Heart left ventricle (tissue), 13 donors: ENCODE measurements at regions not wholly inside any gene's neighbourhood (a gene's known extent, or its start where the extent isn't known, plus 50 kb on each side); places are given as distances from the start of the nearest gene placed in this dataset.

ENCODE experiments used
- POLR2A ChIP-seq, 2 donors: fragments of 450-650 bp; IDR thresholded peaks; one replicate each; pipeline ENCODE4 v1.6.1; 2017; ENCODE audit warnings: antibody characterized with exemption in 2 of 2, mild to moderate bottlenecking in 2 of 2, moderate library complexity in 2 of 2
- TF ChIP-seq, protein P1 (sequence below), 12 donors: fragments of 200-600 bp; sonication (generic) in 4 of 12; IDR thresholded peaks; one replicate each; pipeline versions ENCODE4 v1.5.0 to v1.8.0; 2018 to 2022; ENCODE audit warnings: antibody characterized with exemption in 12 of 12, mild to moderate bottlenecking in 5 of 12
- donor health status: ischemic (EF 13 %, LVEDD 7.1; RV severe dilation, severe dysfunction).
- donor health status: DM: no; HTN: yes; CAD: no.
- donor health status: DM: no; HTN: no; CAD: no.
- donor health status: ischemic (EF 25% LVEDD 6.9; RV normal size, moderate dysfunction).
- donor health status: ischemic (EF 25% LVEDD 5.7; RV mildly dilated, moderate dysfunction).
- donor health status: ischemic (EF 35%, LVEDD 5.7; RV mildly dilated, moderate dysfunction).
- donor health status: nonischemic (EF 11% LVEDD 7.7; RV severe dilation, severe dysfunction).
- donor health status: DM: yes; HTN: yes; CAD: no.
- donor health status: PGD.
- donor health status: ischemic (EF 29% LVEDD 5.4; RV normal size, mild dysfunction).
- donor health status: nonischemic (EF 23%, LVEDD 6.1; RV moderate dilation, normal function).

DNA sequence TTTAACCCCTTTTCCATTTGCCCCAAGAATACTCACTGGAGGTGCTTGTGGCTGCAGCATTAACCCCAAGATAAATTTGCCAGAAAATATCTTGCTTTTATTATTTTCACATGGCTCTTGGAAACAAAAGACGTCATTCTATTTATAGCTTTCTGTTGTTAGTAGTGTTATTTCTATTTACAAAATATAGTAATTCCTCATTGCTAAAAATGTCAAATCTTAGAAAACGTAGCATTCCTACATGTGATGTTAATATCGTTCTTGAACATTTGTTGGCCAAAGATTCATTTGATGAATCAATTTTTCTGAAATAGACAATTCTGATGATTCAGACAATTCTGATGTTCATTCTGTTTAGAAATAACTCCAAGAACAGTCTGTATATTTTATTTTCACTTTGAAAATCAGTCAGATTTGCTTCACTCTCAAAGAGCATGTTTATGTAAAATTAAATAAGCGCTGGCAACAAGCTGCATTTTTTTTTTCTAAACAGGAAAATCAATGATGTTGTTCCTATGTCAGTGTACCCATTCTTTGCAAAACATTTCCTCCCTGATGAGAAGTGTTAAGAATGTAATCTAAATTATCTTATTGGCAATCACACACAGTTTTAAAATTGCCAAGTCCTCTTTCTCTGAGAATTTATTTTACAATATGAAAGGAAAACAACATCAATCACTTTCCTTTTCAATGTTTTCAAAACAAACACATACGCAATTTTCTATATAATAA lies 334.0 kb downstream of the KCTD12 start:
- TF ChIP-seq, protein P1, sequence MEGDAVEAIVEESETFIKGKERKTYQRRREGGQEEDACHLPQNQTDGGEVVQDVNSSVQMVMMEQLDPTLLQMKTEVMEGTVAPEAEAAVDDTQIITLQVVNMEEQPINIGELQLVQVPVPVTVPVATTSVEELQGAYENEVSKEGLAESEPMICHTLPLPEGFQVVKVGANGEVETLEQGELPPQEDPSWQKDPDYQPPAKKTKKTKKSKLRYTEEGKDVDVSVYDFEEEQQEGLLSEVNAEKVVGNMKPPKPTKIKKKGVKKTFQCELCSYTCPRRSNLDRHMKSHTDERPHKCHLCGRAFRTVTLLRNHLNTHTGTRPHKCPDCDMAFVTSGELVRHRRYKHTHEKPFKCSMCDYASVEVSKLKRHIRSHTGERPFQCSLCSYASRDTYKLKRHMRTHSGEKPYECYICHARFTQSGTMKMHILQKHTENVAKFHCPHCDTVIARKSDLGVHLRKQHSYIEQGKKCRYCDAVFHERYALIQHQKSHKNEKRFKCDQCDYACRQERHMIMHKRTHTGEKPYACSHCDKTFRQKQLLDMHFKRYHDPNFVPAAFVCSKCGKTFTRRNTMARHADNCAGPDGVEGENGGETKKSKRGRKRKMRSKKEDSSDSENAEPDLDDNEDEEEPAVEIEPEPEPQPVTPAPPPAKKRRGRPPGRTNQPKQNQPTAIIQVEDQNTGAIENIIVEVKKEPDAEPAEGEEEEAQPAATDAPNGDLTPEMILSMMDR (IDR thresholded peaks at IDR 0.05), result no peak
- TF ChIP-seq POLR2A (IDR thresholded peaks at IDR 0.05), result no peak
